HL-60 (cell line): ENCODE measurements at regions not wholly inside any gene's neighbourhood (a gene's known extent, or its start where the extent isn't known, plus 50 kb on each side); places are given as distances from the start of the nearest gene placed in this dataset.

ENCODE experiments used
- DNase-seq, 2 experiments: peaks; one replicate each; pipeline ENCODE4 v3.0.0-alpha.2; 2010 to 2020; ENCODE audit warnings: low read depth in 1 of 2, low spot score in 1 of 2
- H3K27ac ChIP-seq: fragments of 250-450 bp; sonication (Bioruptor Pico); replicated peaks from 2 replicates; pipeline ENCODE4 v1.5.1; 2020; ENCODE audit warnings: mild to moderate bottlenecking, moderate library complexity
- H3K27me3 ChIP-seq: fragments of 250-450 bp; sonication (Bioruptor Pico); 2 replicates; pipeline ENCODE4 v1.5.1; 2021; ENCODE audit warnings: mild to moderate bottlenecking, moderate library complexity; ENCODE audit not compliant: insufficient read depth, poor library complexity, severe bottlenecking
- H3K4me3 ChIP-seq: replicated peaks from 2 replicates; pipeline ENCODE4 v1.5.1; 2011; ENCODE audit warnings: mild to moderate bottlenecking, control low read depth, low read length; ENCODE audit not compliant: insufficient read depth
- GABPA ChIP-seq: IDR thresholded peaks from 2 replicates; pipeline ENCODE4 v1.6.1; 2012; ENCODE audit warnings: low read depth
- POLR2AphosphoS5 ChIP-seq: IDR thresholded peaks from 2 replicates; pipeline ENCODE4 v1.6.1; 2012; ENCODE audit warnings: low read depth
- SPI1 ChIP-seq: IDR thresholded peaks from 2 replicates; pipeline ENCODE4 v1.6.1; 2012; ENCODE audit warnings: low read depth, mild to moderate bottlenecking, borderline replicate concordance
- TF ChIP-seq, protein P1 (sequence below): IDR thresholded peaks from 2 replicates; pipeline ENCODE4 v1.6.1; 2012; ENCODE audit warnings: low read depth; ENCODE audit not compliant: insufficient replicate concordance
- TF ChIP-seq, protein P2 (sequence below): IDR thresholded peaks from one replicate; pipeline ENCODE4 v1.5.1; 2011; ENCODE audit warnings: low read length, control low read depth, inconsistent platforms; ENCODE audit not compliant: insufficient read depth

DNA sequence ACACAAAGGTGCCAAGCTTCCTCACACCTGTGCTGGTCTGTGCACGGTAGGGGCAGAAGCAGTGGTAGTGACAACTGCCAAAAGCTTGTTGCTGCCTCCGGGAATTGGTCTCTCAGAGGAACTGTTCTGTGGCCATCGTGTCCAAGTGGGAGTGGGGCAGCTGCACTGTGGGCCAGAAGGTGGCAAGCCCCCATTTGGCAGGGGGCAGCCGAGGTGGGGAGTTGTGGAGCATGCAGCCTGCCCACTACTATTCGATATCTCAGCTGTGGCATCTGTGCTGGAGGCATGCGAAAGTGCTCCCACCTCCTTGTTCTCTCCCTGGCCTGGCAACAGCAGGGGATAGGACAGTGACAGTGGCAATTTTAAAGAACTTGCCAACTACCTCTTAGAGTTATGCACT, 192.8 kb downstream of the TBX22 start:
- H3K4me3 ChIP-seq = no peak overlapping the region
- no peak overlapping the region for H3K27ac ChIP-seq
- TF ChIP-seq, protein P1, sequence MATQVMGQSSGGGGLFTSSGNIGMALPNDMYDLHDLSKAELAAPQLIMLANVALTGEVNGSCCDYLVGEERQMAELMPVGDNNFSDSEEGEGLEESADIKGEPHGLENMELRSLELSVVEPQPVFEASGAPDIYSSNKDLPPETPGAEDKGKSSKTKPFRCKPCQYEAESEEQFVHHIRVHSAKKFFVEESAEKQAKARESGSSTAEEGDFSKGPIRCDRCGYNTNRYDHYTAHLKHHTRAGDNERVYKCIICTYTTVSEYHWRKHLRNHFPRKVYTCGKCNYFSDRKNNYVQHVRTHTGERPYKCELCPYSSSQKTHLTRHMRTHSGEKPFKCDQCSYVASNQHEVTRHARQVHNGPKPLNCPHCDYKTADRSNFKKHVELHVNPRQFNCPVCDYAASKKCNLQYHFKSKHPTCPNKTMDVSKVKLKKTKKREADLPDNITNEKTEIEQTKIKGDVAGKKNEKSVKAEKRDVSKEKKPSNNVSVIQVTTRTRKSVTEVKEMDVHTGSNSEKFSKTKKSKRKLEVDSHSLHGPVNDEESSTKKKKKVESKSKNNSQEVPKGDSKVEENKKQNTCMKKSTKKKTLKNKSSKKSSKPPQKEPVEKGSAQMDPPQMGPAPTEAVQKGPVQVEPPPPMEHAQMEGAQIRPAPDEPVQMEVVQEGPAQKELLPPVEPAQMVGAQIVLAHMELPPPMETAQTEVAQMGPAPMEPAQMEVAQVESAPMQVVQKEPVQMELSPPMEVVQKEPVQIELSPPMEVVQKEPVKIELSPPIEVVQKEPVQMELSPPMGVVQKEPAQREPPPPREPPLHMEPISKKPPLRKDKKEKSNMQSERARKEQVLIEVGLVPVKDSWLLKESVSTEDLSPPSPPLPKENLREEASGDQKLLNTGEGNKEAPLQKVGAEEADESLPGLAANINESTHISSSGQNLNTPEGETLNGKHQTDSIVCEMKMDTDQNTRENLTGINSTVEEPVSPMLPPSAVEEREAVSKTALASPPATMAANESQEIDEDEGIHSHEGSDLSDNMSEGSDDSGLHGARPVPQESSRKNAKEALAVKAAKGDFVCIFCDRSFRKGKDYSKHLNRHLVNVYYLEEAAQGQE = no peak
- TF ChIP-seq, protein P2, sequence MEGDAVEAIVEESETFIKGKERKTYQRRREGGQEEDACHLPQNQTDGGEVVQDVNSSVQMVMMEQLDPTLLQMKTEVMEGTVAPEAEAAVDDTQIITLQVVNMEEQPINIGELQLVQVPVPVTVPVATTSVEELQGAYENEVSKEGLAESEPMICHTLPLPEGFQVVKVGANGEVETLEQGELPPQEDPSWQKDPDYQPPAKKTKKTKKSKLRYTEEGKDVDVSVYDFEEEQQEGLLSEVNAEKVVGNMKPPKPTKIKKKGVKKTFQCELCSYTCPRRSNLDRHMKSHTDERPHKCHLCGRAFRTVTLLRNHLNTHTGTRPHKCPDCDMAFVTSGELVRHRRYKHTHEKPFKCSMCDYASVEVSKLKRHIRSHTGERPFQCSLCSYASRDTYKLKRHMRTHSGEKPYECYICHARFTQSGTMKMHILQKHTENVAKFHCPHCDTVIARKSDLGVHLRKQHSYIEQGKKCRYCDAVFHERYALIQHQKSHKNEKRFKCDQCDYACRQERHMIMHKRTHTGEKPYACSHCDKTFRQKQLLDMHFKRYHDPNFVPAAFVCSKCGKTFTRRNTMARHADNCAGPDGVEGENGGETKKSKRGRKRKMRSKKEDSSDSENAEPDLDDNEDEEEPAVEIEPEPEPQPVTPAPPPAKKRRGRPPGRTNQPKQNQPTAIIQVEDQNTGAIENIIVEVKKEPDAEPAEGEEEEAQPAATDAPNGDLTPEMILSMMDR = no peak
- no peak for TF ChIP-seq POLR2AphosphoS5
- TF ChIP-seq GABPA = no peak
- TF ChIP-seq SPI1 = no peak
- no peaks in the 10 kb centered on the region for H3K27me3 ChIP-seq
- DNase-seq = no peak

DNA sequence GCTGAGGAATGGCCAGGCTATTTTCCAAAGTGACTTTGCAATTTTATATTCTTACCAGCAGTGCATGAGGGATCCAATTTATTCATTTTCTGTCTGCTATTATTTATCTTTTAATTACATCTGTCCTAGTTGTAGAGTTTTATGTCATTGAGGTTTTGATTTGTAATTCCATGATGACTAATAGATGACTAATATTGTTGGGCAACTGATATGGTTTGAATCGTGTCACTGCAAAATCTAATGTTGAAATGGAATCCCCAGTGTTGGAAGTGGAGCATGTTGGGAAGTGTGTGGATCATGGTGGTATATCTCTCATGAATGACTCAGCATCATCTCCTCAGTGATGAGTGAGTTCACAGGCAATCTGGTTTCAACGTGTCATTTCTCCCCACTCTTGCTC, 201.5 kb downstream of the TBX22 start:
- DNase-seq = peak in 1 of 2 experiments; percentile 56
- TF ChIP-seq SPI1 (no peak), GABPA (no peak), POLR2AphosphoS5 (no peak)
- TF ChIP-seq, protein P2 = no peak
- TF ChIP-seq, protein P1 = no peak
- no peaks in the 10 kb centered on the region for H3K27me3 ChIP-seq
- H3K4me3 ChIP-seq = no peak overlapping the region
- no peak overlapping the region for H3K27ac ChIP-seq

- Histone ChIP-seq H3K4me3 (no peak overlapping the region), H3K27ac (peak overlapping the region; percentile 64), H3K27me3 (no peaks in the 10 kb centered on the region)
- peak; percentile 74 to 94 for DNase-seq
- TF ChIP-seq POLR2AphosphoS5 (peak; percentile 51), SPI1 (peak; percentile 51; the same call in 1 of the 2 replicates), GABPA (no peak)
- TF ChIP-seq, protein P2 = peak; percentile 3
Observed at GRCh38 chrX:80223982-80224579, 196.2 kb upstream of the TENT5D start.

GRCh38 chrX:80229626-80230025, 190.6 kb upstream of the TENT5D start:
- Histone ChIP-seq H3K27ac (no peak overlapping the region), H3K4me3 (no peak overlapping the region), H3K27me3 (no peaks in the 10 kb centered on the region)
- no peak for DNase-seq
- TF ChIP-seq, protein P2 = no peak
- TF ChIP-seq SPI1 = no peak
- no peak for TF ChIP-seq POLR2AphosphoS5
